ENCODE measurements at regions not wholly inside any gene's neighbourhood (a gene's known extent, or its start where the extent isn't known, plus 50 kb on each side); places are given as distances from the start of the nearest gene placed in this dataset.

GRCh38 chr21:29238053-29238966, 60.4 kb upstream of the BACH1 start:
- CTCF ChIA-PET, result interaction anchor here (1.0 to 10.6 kb wide), 5 partner anchors 7 to 61 kb away, joined by 3 to 157 read pairs (median 4); partner anchors contain the start of gene BACH1
- TF ChIP-seq RFX5 (IDR thresholded peaks at IDR 0.05; ENCODE audit: low read depth, low read length), result no peak
- no peak for TF ChIP-seq KAT2A (conservative IDR thresholded peaks at IDR 0.05; ENCODE audit: control insufficient read depth, low read depth, low read length)
- TF ChIP-seq NBN (IDR thresholded peaks at IDR 0.05), result no peak
- no peak for DNase-seq (ENCODE audit: low read depth, low spot score)
- BruUV-seq (replicated peaks), result no TSS peak
- Histone ChIP-seq H3K9me3 (replicated peaks; ENCODE audit: control insufficient read depth, insufficient read depth, low read length) (no peaks in the 10 kb centered on the region; the same call in 2 of the 3 replicates), H3K4me1 (ENCODE audit: control insufficient read depth, insufficient read depth, low read length) (peaks cover 51% of the 10 kb centered on the region), H3K4me3 (no peak overlapping the region), H3K4me2 (ENCODE audit: control insufficient read depth, insufficient read depth) (peak overlapping the region; percentile 90), H3K9ac (ENCODE audit: control insufficient read depth, insufficient read depth, low read length) (no peak overlapping the region), H2AFZ (ENCODE audit: control insufficient read depth, low read depth, low read length) (peak overlapping the region; percentile 2; the same call in 1 of the 2 replicates), H3K27ac (ENCODE audit: control insufficient read depth, insufficient read depth) (peak overlapping the region; percentile 58; the same call in 1 of the 2 replicates), H3K79me2 (ENCODE audit: control insufficient read depth, insufficient read depth, low read length) (no peaks in the 10 kb centered on the region; the same call in 1 of the 2 replicates), H4K20me1 (ENCODE audit: control insufficient read depth, insufficient read depth) (no peaks in the 10 kb centered on the region), H3K36me3 (ENCODE audit: control insufficient read depth in 2 of 2, insufficient read depth in 2 of 2, low read length in 1 of 2) (no peaks in the 10 kb centered on the region), H3K27me3 (replicated peaks in 1 of 2; ENCODE audit: control insufficient read depth in 2 of 2, insufficient read depth in 2 of 2, low read length in 1 of 2) (no peaks in the 10 kb centered on the region)
- SMC1A ChIA-PET (ENCODE audit: uncharacterized antibody, unreplicated experiment), result interaction anchor here (1.3 to 11.7 kb wide), 6 partner anchors 10 to 133 kb away, joined by 3 to 297 read pairs (median 5); partner anchors contain the start of gene BACH1
- RAD21 ChIA-PET (ENCODE audit: unreplicated experiment), result interaction anchor here (0.8 to 11.4 kb wide), 3 partner anchors 43 to 58 kb away, joined by 3 to 257 read pairs (median 5); partner anchors contain the start of gene BACH1
- WGBS (ENCODE audit: insufficient coverage, insufficient replicate concordance, low lambda C conversion rate, missing lambda C conversion rate), result 79% methylated on average over 6 of the region's 6 CpGs
- in situ Hi-C loops (cut with MboI) (loop anchor here (5.0 kb wide), 1 partner anchor 59 kb away; the partner anchor contains the start of gene BACH1), intact Hi-C loops (cut with micrococcal nuclease; ENCODE audit: unreplicated experiment) (no loop called here)
- no peak for FAIRE-seq
- ATAC-seq, result no peak
- POLR2A ChIA-PET, result interaction anchor here (1.2 to 6.6 kb wide), 6 partner anchors 10 to 63 kb away, joined by 3 to 82 read pairs (median 4); partner anchors contain the start of gene BACH1

GRCh38 chr21:29238967-29239290, 59.8 kb upstream of the BACH1 start:
- Histone ChIP-seq H2AFZ (ENCODE audit: control insufficient read depth, low read depth, low read length) (no peak overlapping the region; the same call in 1 of the 2 replicates), H3K27me3 (replicated peaks in 1 of 2; ENCODE audit: control insufficient read depth in 2 of 2, insufficient read depth in 2 of 2, low read length in 1 of 2) (no peaks in the 10 kb centered on the region), H3K4me3 (no peak overlapping the region), H3K4me1 (ENCODE audit: control insufficient read depth, insufficient read depth, low read length) (peaks cover 47% of the 10 kb centered on the region), H3K9me3 (replicated peaks; ENCODE audit: control insufficient read depth, insufficient read depth, low read length) (no peaks in the 10 kb centered on the region; the same call in 2 of the 3 replicates), H3K36me3 (ENCODE audit: control insufficient read depth in 2 of 2, insufficient read depth in 2 of 2, low read length in 1 of 2) (no peaks in the 10 kb centered on the region), H4K20me1 (ENCODE audit: control insufficient read depth, insufficient read depth) (no peaks in the 10 kb centered on the region), H3K79me2 (ENCODE audit: control insufficient read depth, insufficient read depth, low read length) (no peaks in the 10 kb centered on the region; the same call in 1 of the 2 replicates), H3K27ac (ENCODE audit: control insufficient read depth, insufficient read depth) (no peak overlapping the region), H3K4me2 (ENCODE audit: control insufficient read depth, insufficient read depth) (no peak overlapping the region), H3K9ac (ENCODE audit: control insufficient read depth, insufficient read depth, low read length) (no peak overlapping the region)
- no TSS peak for BruUV-seq (replicated peaks)
- FAIRE-seq (no peak), ATAC-seq (no peak), DNase-seq (ENCODE audit: low read depth, low spot score) (no peak)
- in situ Hi-C loops (cut with MboI) (loop anchor here (5.0 kb wide), 1 partner anchor 58 kb away; the partner anchor contains the start of gene BACH1), intact Hi-C loops (cut with micrococcal nuclease; ENCODE audit: unreplicated experiment) (no loop called here)
- 96% methylated on average over 3 of the region's 3 CpGs for WGBS (ENCODE audit: insufficient coverage, insufficient replicate concordance, low lambda C conversion rate, missing lambda C conversion rate)
- POLR2A ChIA-PET, result interaction anchor here (1.3 to 1.8 kb wide), 3 partner anchors 9 to 51 kb away, joined by 3 to 4 read pairs (median 3); no protein-coding TSS in a partner anchor
- RAD21 ChIA-PET (ENCODE audit: unreplicated experiment), result interaction anchor here (11.4 kb wide), 1 partner anchor 58 kb away, joined by 257 read pairs; the partner anchor contains the start of gene BACH1
- CTCF ChIA-PET, result interaction anchor here (1.1 to 10.6 kb wide), 3 partner anchors 9 to 60 kb away, joined by 3 to 157 read pairs (median 4); partner anchors contain the start of gene BACH1
- SMC1A ChIA-PET (ENCODE audit: uncharacterized antibody, unreplicated experiment), result interaction anchor here (1.3 to 11.7 kb wide), 5 partner anchors 9 to 133 kb away, joined by 3 to 297 read pairs (median 7); partner anchors contain the start of gene BACH1
- no peak for TF ChIP-seq HDAC6 (IDR thresholded peaks at IDR 0.05; ENCODE audit: unreplicated experiment)
- TF ChIP-seq JUNB (IDR thresholded peaks at IDR 0.05), result no peak
- peak; percentile 70 for TF ChIP-seq RUNX3 (IDR thresholded peaks at IDR 0.05; ENCODE audit: low read length)
- no peak for TF ChIP-seq EZH2 (IDR thresholded peaks at IDR 0.05; ENCODE audit: borderline replicate concordance, control insufficient read depth, low read depth, low read length)

All from GM12878 (cell line).